Endothelial cell of umbilical vein (primary cell): ENCODE measurements at regions not wholly inside any gene's neighbourhood (a gene's known extent, or its start where the extent isn't known, plus 50 kb on each side); places are given as distances from the start of the nearest gene placed in this dataset.

ENCODE experiments used
- BruUV-seq: library from RNA; stranded (reverse); fragments of 400-500 nt; replicated peaks from 2 replicates; lab custom pipeline; 2021; lab: Mats Ljungman, UMichigan
- CTCF ChIA-PET: fragments of 300-600, 350-600 bp; sonication (Branson Sonifier 250); formaldehyde crosslinking; loops from one replicate; lab custom pipeline; 2021; ENCODE audit warnings: antibody characterized with exemption, inconsistent platforms; lab: Charles Lee
- POLR2A ChIA-PET: fragments of 300-600, 350-600 bp; sonication (Branson Sonifier 250); formaldehyde crosslinking; loops from one replicate; lab custom pipeline; 2021; ENCODE audit warnings: antibody characterized with exemption, inconsistent platforms; lab: Charles Lee
- DNase-seq: peaks from one replicate; pipeline ENCODE4 v3.0.0-alpha.2; 2011; ENCODE audit warnings: low read depth, low spot score
- FAIRE-seq: peaks from 2 replicates; lab custom pipeline; 2011; peaks lifted over from hg19 to GRCh38; lab: Jason Lieb, UNC
- H2AFZ ChIP-seq: 2 replicates; pipeline ENCODE4 v1.6.0; 2012; ENCODE audit warnings: low read depth, low read length, control low read depth, inconsistent platforms
- H3K27ac ChIP-seq: 2 replicates; pipeline ENCODE4 v1.5.1; 2011; ENCODE audit warnings: low read depth, mild to moderate bottlenecking, control low read depth, low read length, moderate library complexity; ENCODE audit not compliant: insufficient read depth
- H3K27me3 ChIP-seq, 2 experiments: 2 replicates each; pipeline versions ENCODE4 v1.6.0 to v1.6.1; 2011; ENCODE audit warnings: low read length in 2 of 2, mixed read lengths in 1 of 2; ENCODE audit not compliant: control insufficient read depth in 2 of 2, insufficient read depth in 2 of 2
- H3K36me3 ChIP-seq, 2 experiments: 2 replicates in 1 of 2; 3 replicates in 1 of 2; pipeline ENCODE4 v1.5.1; 2011; ENCODE audit warnings: low read length in 2 of 2, mild to moderate bottlenecking in 1 of 2, moderate library complexity in 1 of 2; ENCODE audit not compliant: control insufficient read depth in 2 of 2, insufficient read depth in 2 of 2; ENCODE audit errors: extremely low read depth in 1 of 2
- H3K4me1 ChIP-seq: 3 replicates; pipeline ENCODE4 v1.5.1; 2011; ENCODE audit warnings: mild to moderate bottlenecking, low read length; ENCODE audit not compliant: control insufficient read depth, insufficient read depth; ENCODE audit errors: extremely low read depth
- H3K4me2 ChIP-seq: 2 replicates; pipeline ENCODE4 v1.6.1; 2011; ENCODE audit warnings: low read length, control low read depth, mixed read lengths; ENCODE audit not compliant: insufficient read depth
- H3K4me3 ChIP-seq, 3 experiments: fragments of 200-600 bp in 1 of 3; sonication (generic), shearing (Covaris generic) in 1 of 3; replicated peaks in 1 of 3; 2 replicates each; pipeline ENCODE4 v1.5.1; 2011 to 2016; ENCODE audit warnings: control low read depth in 3 of 3, low read length in 3 of 3, mild to moderate bottlenecking in 2 of 3, inconsistent platforms in 1 of 3, low read depth in 1 of 3, moderate library complexity in 1 of 3; ENCODE audit not compliant: insufficient read depth in 1 of 3
- H3K79me2 ChIP-seq: 2 replicates; pipeline ENCODE4 v1.6.0; 2012; ENCODE audit warnings: low read length, inconsistent platforms; ENCODE audit not compliant: control insufficient read depth, insufficient read depth
- H3K9ac ChIP-seq: replicated peaks from 2 replicates; pipeline ENCODE3; 2011; ENCODE audit warnings: low read length, control low read depth; ENCODE audit not compliant: insufficient read depth; ENCODE audit errors: extremely low read depth
- H3K9me1 ChIP-seq: replicated peaks from 3 replicates; pipeline ENCODE4 v1.6.0; 2011; ENCODE audit warnings: mild to moderate bottlenecking, low read length; ENCODE audit not compliant: control insufficient read depth, insufficient read depth; ENCODE audit errors: extremely low read depth
- H3K9me3 ChIP-seq: replicated peaks from 2 replicates; pipeline ENCODE4 v1.5.1; 2012; ENCODE audit warnings: low read length, inconsistent platforms; ENCODE audit not compliant: control insufficient read depth, insufficient read depth
- H4K20me1 ChIP-seq: replicated peaks from 2 replicates; pipeline ENCODE3; 2011; ENCODE audit warnings: mild to moderate bottlenecking, low read length; ENCODE audit not compliant: control insufficient read depth, insufficient read depth; ENCODE audit errors: extremely low read depth
- CTCF ChIP-seq, 2 donors: IDR thresholded peaks; 1 replicate in 1 of 2; 2 replicates in 1 of 2; pipeline ENCODE4 v1.5.1; 2011; ENCODE audit warnings: low read length in 2 of 2, mild to moderate bottlenecking in 2 of 2, moderate library complexity in 2 of 2, control low read depth in 1 of 2, inconsistent platforms in 1 of 2, low read depth in 1 of 2; ENCODE audit not compliant: insufficient read depth in 1 of 2; ENCODE audit errors: extremely low read depth in 1 of 2
- EZH2 ChIP-seq: IDR thresholded peaks from 2 replicates; pipeline ENCODE4 v1.6.1; 2012; ENCODE audit warnings: borderline replicate concordance, low read depth, mild to moderate bottlenecking, moderate library complexity, low read length, inconsistent platforms; ENCODE audit not compliant: severe bottlenecking
- FOS ChIP-seq: IDR thresholded peaks from 2 replicates; pipeline ENCODE4 v1.6.1; 2011; ENCODE audit warnings: mild to moderate bottlenecking, low read length, moderate library complexity, borderline replicate concordance; ENCODE audit not compliant: insufficient read depth
- GATA2 ChIP-seq: IDR thresholded peaks from 2 replicates; pipeline ENCODE4 v1.7.0; 2011; ENCODE audit warnings: low read depth, mild to moderate bottlenecking, moderate library complexity, mixed read lengths, low read length; ENCODE audit not compliant: insufficient read length, insufficient read depth
- JUN ChIP-seq: IDR thresholded peaks from 2 replicates; pipeline ENCODE4 v1.6.1; 2011; ENCODE audit warnings: borderline replicate concordance, low read depth; ENCODE audit not compliant: insufficient read length, insufficient read depth
- MAX ChIP-seq: IDR thresholded peaks from 2 replicates; pipeline ENCODE4 v1.6.1; 2011; ENCODE audit not compliant: insufficient read depth, insufficient read length
- MYC ChIP-seq: IDR thresholded peaks from one replicate; pipeline ENCODE4 v1.6.1; 2011; ENCODE audit warnings: mild to moderate bottlenecking, low read depth, low read length
- POLR2A ChIP-seq: IDR thresholded peaks from 2 replicates; pipeline ENCODE4 v1.6.1; 2012; ENCODE audit warnings: low read depth, mild to moderate bottlenecking, control low read depth, low read length
- POLR2AphosphoS5 ChIP-seq: IDR thresholded peaks from 2 replicates; pipeline ENCODE4 v1.6.1; 2012; ENCODE audit warnings: low read depth, mild to moderate bottlenecking, control low read depth, low read length, moderate library complexity; ENCODE audit not compliant: insufficient read depth
- dilution Hi-C: fragments of 300-500 bp; cut with MboI; formaldehyde crosslinking; loops from one replicate; pipeline ENCODE4 v1.15.0; 2019; ENCODE audit warnings: low sequenced_read_pairs; ENCODE audit not compliant: extremely low pct_ligation_motif_present
- intact Hi-C: fragments of 100-400 bp; cut with micrococcal nuclease; formaldehyde crosslinking; loops from one replicate; pipeline ENCODE4 v1.10.0; 2022

GRCh38 chr1:80918380-80918779 is 882.4 kb upstream of the ADGRL2 start:
- no TSS peak for BruUV-seq
- intact Hi-C loops (no loop called here), dilution Hi-C loops (no loop called here)
- TF ChIP-seq POLR2A: no peak
- TF ChIP-seq JUN: no peak
- no peak for TF ChIP-seq MAX
- no peak for TF ChIP-seq EZH2
- TF ChIP-seq CTCF (IDR thresholded peaks at IDR 0.05; ENCODE audit: extremely low read depth in 1 of 2, insufficient read depth in 1 of 2, low read depth in 1 of 2, low read length in 2 of 2): no peak
- TF ChIP-seq FOS: no peak
- no peak for TF ChIP-seq POLR2AphosphoS5
- no peak for TF ChIP-seq MYC
- TF ChIP-seq GATA2: no peak
- Histone ChIP-seq H2AFZ (no peak overlapping the region), H3K9me3 (no peaks in the 10 kb centered on the region), H3K9ac (no peak overlapping the region), H3K4me1 (no peaks in the 10 kb centered on the region), H3K27me3 (no peaks in the 10 kb centered on the region), H3K4me3 (no peak overlapping the region), H3K79me2 (no peaks in the 10 kb centered on the region), H4K20me1 (no peaks in the 10 kb centered on the region), H3K36me3 (no peaks in the 10 kb centered on the region), H3K4me2 (no peak overlapping the region), H3K9me1 (no peaks in the 10 kb centered on the region), H3K27ac (no peak overlapping the region)
- ChIA-PET CTCF (no interaction called here), POLR2A (no interaction called here)
- no peak for FAIRE-seq
- no peak for DNase-seq
